GM19025 (cell line): ENCODE measurements at regions not wholly inside any gene's neighbourhood (a gene's known extent, or its start where the extent isn't known, plus 50 kb on each side); places are given as distances from the start of the nearest gene placed in this dataset.

Source experiments
- ATAC-seq: cut with Tn5 transposase; IDR thresholded peaks from one replicate; pipeline ENCODE4 v1.9.1; 2021; ENCODE audit warnings: mild to moderate bottlenecking, low read depth, moderate library complexity; ENCODE audit not compliant: unreplicated experiment

DNA sequence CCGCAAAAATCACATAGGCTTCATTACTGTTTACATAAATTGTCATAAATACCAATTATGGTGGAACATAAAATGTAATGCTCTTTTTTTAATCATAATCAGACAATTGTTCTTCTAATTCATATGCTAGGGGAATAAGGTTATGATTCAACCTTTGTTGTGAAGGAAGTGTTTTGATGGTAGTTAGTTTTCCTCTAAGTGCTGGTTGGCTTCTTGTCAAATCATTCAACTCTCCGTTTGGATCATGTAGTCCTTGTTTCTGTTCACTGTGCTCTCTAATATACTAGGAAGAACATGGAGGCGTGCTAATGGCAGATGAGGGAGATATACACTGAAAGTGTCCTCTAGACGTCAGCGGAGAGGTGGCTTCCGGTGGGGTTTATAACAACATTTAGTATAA is 1938.0 kb upstream of the PIK3C3 start:
- no peak for ATAC-seq

DNA sequence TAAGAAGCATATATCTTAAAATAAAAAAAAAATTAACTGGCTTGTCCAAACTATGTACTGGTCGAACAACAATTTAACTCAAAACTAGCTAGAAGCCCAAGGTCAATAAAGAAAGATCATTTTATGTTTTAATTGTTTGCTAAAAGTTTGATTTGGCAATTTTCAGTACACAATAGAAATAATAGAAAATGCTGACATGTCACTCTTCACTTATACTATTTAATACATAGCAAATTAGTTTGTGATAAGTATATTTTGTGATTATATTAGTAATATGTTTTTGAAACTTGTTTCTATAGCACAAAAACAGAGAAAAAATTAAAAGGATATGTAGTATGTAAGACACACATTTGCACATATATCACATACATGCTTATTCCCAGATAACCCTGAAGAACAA is 1938.6 kb upstream of the PIK3C3 start:
- ATAC-seq, result no peak

DNA sequence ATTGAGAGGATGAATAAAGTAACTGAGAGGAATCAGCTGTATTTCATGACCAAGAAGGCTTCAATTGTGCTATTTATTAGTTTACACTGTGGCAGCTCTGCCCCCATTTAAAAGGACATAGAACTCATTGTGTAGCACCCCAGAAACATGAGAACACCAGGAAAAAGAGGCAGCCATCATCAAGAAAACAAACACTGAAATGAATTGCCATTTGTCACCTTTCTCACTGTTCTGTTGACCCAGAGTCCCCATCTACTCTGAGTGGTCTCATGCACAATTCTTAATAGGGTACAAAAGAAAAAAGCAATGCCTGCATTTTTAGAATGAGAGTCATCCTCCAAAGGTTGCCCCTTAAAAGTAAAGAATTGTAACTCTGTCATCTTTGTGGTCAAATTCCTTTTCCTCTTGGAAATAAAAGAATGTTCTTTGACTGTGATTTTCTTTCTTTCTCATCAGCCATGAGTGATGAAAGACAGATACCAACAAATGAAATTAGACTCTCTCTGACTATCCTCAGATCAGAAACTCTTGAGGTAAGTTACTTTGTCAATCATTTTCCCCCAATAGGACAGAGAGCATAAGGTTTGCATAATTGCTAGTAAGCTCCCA is 1941.9 kb upstream of the PIK3C3 start:
- no peak for ATAC-seq

- ATAC-seq, result no peak
Measured at GRCh38 chr18:40011201-40011600, 1943.8 kb upstream of the PIK3C3 start.

GRCh38 chr18:40006634-40007033 is 1948.4 kb upstream of the PIK3C3 start:
- no peak for ATAC-seq

DNA sequence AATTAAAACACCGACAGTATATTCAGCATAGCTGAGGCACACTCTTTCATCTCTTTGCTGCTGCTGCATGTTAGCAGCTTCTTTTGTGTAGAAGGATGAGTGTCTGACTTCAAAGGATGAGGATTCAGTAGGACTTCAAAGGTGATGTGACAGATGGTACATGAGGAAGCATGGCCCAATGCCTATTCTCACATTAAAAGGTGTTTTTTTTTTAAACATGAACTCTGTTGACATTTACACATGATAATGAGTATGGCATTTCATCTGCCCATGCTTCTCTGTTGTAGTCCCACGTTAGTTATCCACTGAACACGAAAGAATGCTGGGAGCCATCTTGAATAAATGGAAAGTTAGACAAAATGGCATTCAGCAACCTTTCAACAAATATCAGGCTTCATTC is 1950.8 kb upstream of the PIK3C3 start:
- ATAC-seq, result no peak

DNA sequence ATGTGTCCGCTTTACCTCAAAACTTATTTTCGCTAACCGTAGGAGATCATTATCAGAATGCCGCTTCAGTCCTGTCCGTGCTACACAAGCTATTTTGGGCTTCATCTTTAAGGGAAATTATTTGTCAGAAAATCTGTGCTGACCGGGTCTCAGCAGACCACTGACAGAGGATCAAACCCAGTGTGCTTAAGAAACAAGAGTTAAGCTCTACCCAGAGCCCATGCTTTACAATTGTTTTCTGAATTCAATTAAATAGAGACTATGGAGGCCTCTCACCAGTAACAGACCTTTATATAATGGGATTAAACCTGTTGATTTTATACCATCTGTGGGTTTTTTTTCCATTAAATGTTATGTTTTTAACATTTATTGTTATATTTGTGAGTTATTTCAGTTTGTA is 1956.7 kb upstream of the PIK3C3 start:
- ATAC-seq, result no peak

- ATAC-seq, result no peak
Measured at GRCh38 chr18:39994498-39994897, 1960.5 kb upstream of the PIK3C3 start.

GRCh38 chr18:39991696-39992265 is 1963.3 kb upstream of the PIK3C3 start:
- no peak for ATAC-seq

DNA sequence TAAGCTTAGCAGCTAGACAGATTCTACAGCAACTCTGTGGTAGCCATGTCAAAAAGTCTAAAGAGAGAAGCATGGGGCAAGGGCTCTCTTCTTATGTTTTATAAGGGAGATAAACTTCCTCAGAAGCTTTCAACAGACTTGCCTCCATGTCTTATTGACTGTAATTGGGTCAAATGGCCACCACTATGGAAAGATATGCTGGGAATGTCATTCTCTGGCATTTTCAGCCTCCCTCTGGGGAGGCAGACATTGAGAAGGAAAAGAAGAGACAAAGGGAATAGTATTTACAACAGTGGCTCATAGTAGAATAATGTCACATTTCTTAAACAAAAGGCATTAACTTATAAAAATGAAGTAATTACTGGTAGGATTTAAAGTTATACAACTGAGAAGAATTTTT is 1964.5 kb upstream of the PIK3C3 start:
- ATAC-seq, result no peak

GRCh38 chr18:39976771-39977170 is 1978.3 kb upstream of the PIK3C3 start:
- ATAC-seq, result no peak

GRCh38 chr18:39972521-39972920 is 1982.5 kb upstream of the PIK3C3 start:
- ATAC-seq, result no peak

- ATAC-seq, result no peak
Measured at GRCh38 chr18:39969803-39970494, 1985.1 kb upstream of the PIK3C3 start.

- no peak for ATAC-seq
Measured at GRCh38 chr18:39966275-39966674, 1988.8 kb upstream of the PIK3C3 start.

- no peak for ATAC-seq
Measured at GRCh38 chr18:39962546-39962945, 1992.5 kb upstream of the PIK3C3 start.

- no peak for ATAC-seq
Measured at GRCh38 chr18:39960550-39960949, 1994.5 kb upstream of the PIK3C3 start.

- ATAC-seq, result no peak
Measured at GRCh38 chr18:39959839-39960238, 1995.2 kb upstream of the PIK3C3 start.

DNA sequence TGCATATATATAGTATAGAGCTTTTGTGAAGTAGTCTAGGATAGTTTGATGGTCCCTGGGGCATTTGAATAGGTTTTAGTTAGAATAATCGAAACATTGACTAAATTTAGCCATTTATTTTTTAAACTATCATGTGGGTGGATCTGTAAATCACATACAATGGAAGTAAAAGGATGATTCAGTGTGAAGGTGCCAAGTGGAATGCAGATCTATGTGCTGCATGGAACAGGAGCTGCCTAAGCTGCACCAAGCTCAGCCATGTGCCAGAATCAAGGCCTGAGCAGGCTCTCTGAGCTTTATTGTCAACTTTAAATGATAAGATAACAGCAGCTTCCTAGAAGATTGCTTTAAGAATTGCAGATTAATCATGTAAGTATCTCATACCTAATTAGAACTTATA is 1996.2 kb upstream of the PIK3C3 start:
- ATAC-seq, result no peak

GRCh38 chr18:39952816-39953215 is 2002.2 kb upstream of the PIK3C3 start:
- no peak for ATAC-seq

GRCh38 chr18:39951142-39951720 is 2003.8 kb upstream of the PIK3C3 start:
- ATAC-seq, result no peak

GRCh38 chr18:39946623-39947061 is 2008.4 kb upstream of the PIK3C3 start:
- ATAC-seq, result no peak

DNA sequence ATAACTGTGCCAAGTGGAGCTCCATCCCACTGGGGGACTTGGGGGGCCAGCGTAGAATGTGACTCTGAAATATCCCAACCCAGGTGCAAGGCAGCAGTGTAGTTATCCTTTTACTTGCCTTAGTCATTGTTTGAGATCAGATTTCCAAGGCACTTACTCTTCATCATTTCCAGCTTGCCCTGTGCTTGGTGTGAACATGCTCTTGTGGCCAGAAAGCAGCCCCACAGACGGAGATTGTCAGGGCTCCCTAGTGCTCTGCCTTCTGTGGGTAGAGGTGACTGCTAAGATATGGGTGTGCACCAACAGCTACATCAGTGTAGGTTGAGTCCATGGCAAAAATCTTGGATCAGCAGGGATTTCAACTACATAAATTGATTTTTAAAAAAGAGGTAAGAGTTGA is 2010.0 kb upstream of the PIK3C3 start:
- no peak for ATAC-seq
